A549 (cell line): ENCODE measurements at regions not wholly inside any gene's neighbourhood (a gene's known extent, or its start where the extent isn't known, plus 50 kb on each side); places are given as distances from the start of the nearest gene placed in this dataset.

Source experiments
- ATAC-seq, 2 experiments: fragments of 200-7000 bp in 1 of 2; fragments of >200 bp in 1 of 2; cut with Nextera tagmentation in 1 of 2; cut with Tn5 transposase in 1 of 2; 3 replicates each; pipeline versions ENCODE4 v1.8.0 to v1.9.1; 2018 to 2020; ENCODE audit warnings: mild to moderate bottlenecking in 1 of 2, moderate library complexity in 1 of 2
- CTCF ChIA-PET: fragments of 300-600 bp; sonication (Branson Sonifier 250); formaldehyde crosslinking; extraction: SDS; loops from one replicate; lab custom pipeline; 2021; ENCODE audit warnings: antibody characterized with exemption, inconsistent platforms; lab: Yijun Ruan, JAX
- POLR2A ChIA-PET: fragments of 350-600 bp; formaldehyde crosslinking; extraction: SDS; loops from one replicate; lab custom pipeline; 2021; ENCODE audit warnings: antibody characterized with exemption, inconsistent platforms; lab: Yijun Ruan, JAX
- DNase-seq, 2 experiments: peaks; one replicate each; pipeline versions ENCODE4 v3.0.0 to v3.0.0-alpha.2; 2011 to 2016; ENCODE audit warnings: low read depth in 1 of 2, low spot score in 1 of 2
- FAIRE-seq: peaks from 2 replicates; lab custom pipeline; 2011; peaks lifted over from hg19 to GRCh38; lab: Jason Lieb, UNC
- H3K27ac ChIP-seq, 2 experiments: fragments of >200 bp; sonication (Bioruptor Twin); formaldehyde crosslinking; 3 replicates each; pipeline ENCODE4 v1.5.1; 2016 to 2017
- H3K4me1 ChIP-seq: fragments of >200 bp; sonication (Bioruptor Twin); formaldehyde crosslinking; 3 replicates; pipeline ENCODE4 v1.6.1; 2016
- H3K4me2 ChIP-seq: fragments of >200 bp; sonication (Bioruptor Twin); formaldehyde crosslinking; 3 replicates; pipeline ENCODE4 v1.6.1; 2016
- H3K4me3 ChIP-seq: fragments of >200 bp; sonication (Bioruptor Twin); formaldehyde crosslinking; 3 replicates; pipeline ENCODE4 v1.5.1; 2016
- H3K9me3 ChIP-seq: fragments of >200 bp; sonication (Bioruptor Twin); formaldehyde crosslinking; 3 replicates; pipeline ENCODE4 v1.6.1; 2016
- ATOH8 ChIP-seq: fragments of 250-450 bp; sonication (Bioruptor Pico); IDR thresholded peaks from 2 replicates; pipeline ENCODE4 v1.5.0; 2020; ENCODE audit warnings: low read depth, mild to moderate bottlenecking, moderate library complexity
- CBX2 ChIP-seq: fragments of 200-600 bp; sonication (generic); IDR thresholded peaks from 2 replicates; pipeline ENCODE4 v1.6.1; 2016; ENCODE audit warnings: low read depth, mild to moderate bottlenecking, borderline replicate concordance
- CEBPB ChIP-seq, 2 experiments: fragments of >200 bp in 1 of 2; sonication (Bioruptor Twin) in 1 of 2; formaldehyde crosslinking in 1 of 2; IDR thresholded peaks; 2 replicates each; pipeline ENCODE4 v1.6.1; 2012 to 2016
- CHD2 ChIP-seq: fragments of 150-350 bp; IDR thresholded peaks from 2 replicates; pipeline ENCODE4 v1.6.1; 2014; ENCODE audit warnings: low read length; ENCODE audit not compliant: partially characterized antibody
- CHD4 ChIP-seq: fragments of 200-600 bp; sonication (generic); IDR thresholded peaks from 2 replicates; pipeline ENCODE4 v1.6.1; 2016; ENCODE audit warnings: antibody characterized with exemption, mild to moderate bottlenecking, borderline replicate concordance
- CTCF ChIP-seq: fragments of >200 bp; sonication (Bioruptor Twin); formaldehyde crosslinking; IDR thresholded peaks from 3 replicates; pipeline ENCODE4 v1.5.1; 2016
- EHMT2 ChIP-seq: fragments of 200-600 bp; sonication (generic); IDR thresholded peaks from 2 replicates; pipeline ENCODE4 v1.6.1; 2016; ENCODE audit warnings: antibody characterized with exemption, low read depth, mild to moderate bottlenecking, moderate library complexity
- GATA3 ChIP-seq: IDR thresholded peaks from 2 replicates; pipeline ENCODE4 v1.6.1; 2012; ENCODE audit warnings: borderline replicate concordance
- HDAC2 ChIP-seq: fragments of 200-600 bp; sonication (generic); IDR thresholded peaks from 2 replicates; pipeline ENCODE4 v1.6.1; 2016
- JUN ChIP-seq, 2 experiments: fragments of >200 bp; sonication (Bioruptor Twin); formaldehyde crosslinking; IDR thresholded peaks; 2 replicates in 1 of 2; 3 replicates in 1 of 2; pipeline ENCODE4 v1.6.1; 2016 to 2017
- JUNB ChIP-seq: fragments of >200 bp; sonication (Bioruptor Twin); formaldehyde crosslinking; IDR thresholded peaks from 2 replicates; pipeline ENCODE4 v1.6.1; 2016
- MAZ ChIP-seq: fragments of 150-350 bp; IDR thresholded peaks from 2 replicates; pipeline ENCODE4 v1.6.1; 2014; ENCODE audit warnings: antibody characterized with exemption, low read depth, low read length, borderline replicate concordance
- NFE2L2 ChIP-seq: fragments of 150-350 bp; conservative IDR thresholded peaks from 2 replicates; pipeline ENCODE4 v1.6.1; 2014; ENCODE audit warnings: low read length
- NR3C1 ChIP-seq: fragments of >200 bp; sonication (Bioruptor Twin); formaldehyde crosslinking; IDR thresholded peaks from 3 replicates; pipeline ENCODE4 v1.6.1; 2017
- PBX3 ChIP-seq: IDR thresholded peaks from 2 replicates; pipeline ENCODE4 v1.6.1; 2012
- RAD21 ChIP-seq, 2 experiments: fragments of >200 bp in 1 of 2; sonication (Bioruptor Twin) in 1 of 2; formaldehyde crosslinking in 1 of 2; IDR thresholded peaks in 1 of 2; conservative IDR thresholded peaks in 1 of 2; 2 replicates in 1 of 2; 3 replicates in 1 of 2; pipeline ENCODE4 v1.6.1; 2012 to 2018; ENCODE audit warnings: inconsistent platforms in 1 of 2
- SREBF2 ChIP-seq: fragments of 450-650 bp; IDR thresholded peaks from 2 replicates; pipeline ENCODE4 v1.6.1; 2014; ENCODE audit warnings: mild to moderate bottlenecking, moderate library complexity
- TFCP2L1 ChIP-seq: fragments of 250-450 bp; sonication (Bioruptor Pico); IDR thresholded peaks from 2 replicates; pipeline ENCODE4 v1.5.0; 2021; ENCODE audit warnings: mild to moderate bottlenecking
- USF2 ChIP-seq: fragments of 450-650 bp; IDR thresholded peaks from 2 replicates; pipeline ENCODE4 v1.6.1; 2014; ENCODE audit warnings: antibody characterized with exemption
- ZNF302 ChIP-seq: fragments of 250-450 bp; sonication (Bioruptor Pico); IDR thresholded peaks from 2 replicates; pipeline ENCODE4 v1.9.0; 2021; ENCODE audit warnings: inconsistent platforms, mild to moderate bottlenecking, moderate library complexity
- ZSCAN20 ChIP-seq: fragments of 250-450 bp; sonication (Bioruptor Pico); IDR thresholded peaks from 2 replicates; pipeline ENCODE4 v1.8.0; 2022; ENCODE audit warnings: mild to moderate bottlenecking, moderate library complexity
- WGBS: methylation state at CpG from one replicate; pipeline ENCODE4 v1.1.6; 2017; ENCODE audit errors: missing lambda C conversion rate; 5-methylcytosine and 5-hydroxymethylcytosine counted together

GRCh38 chr17:77606865-77607210, 351.7 kb upstream of the TNRC6C start:
- no peaks in the 10 kb centered on the region for H3K9me3 ChIP-seq
- no peak overlapping the region for H3K4me2 ChIP-seq
- no peak for FAIRE-seq
- 70% methylated on average over 6 of the region's 6 CpGs for WGBS
- POLR2A ChIA-PET = interaction anchor here (0.7 kb wide), 1 partner anchor 9 kb away, joined by 3 read pairs; no protein-coding TSS in a partner anchor
- H3K4me3 ChIP-seq = no peak overlapping the region
- ATAC-seq = no peak
- TF ChIP-seq ZNF302 (CRISPR knock-in tag) (no peak), NR3C1 (no peak), RAD21 (conservative IDR thresholded peaks at IDR 0.05 in 1 of 2, IDR thresholded peaks at IDR 0.05 in 1 of 2) (0 out of 5 replicates have a peak, but pooled peaks of 1 of the 2 experiments have one; percentile 5), EHMT2 (no peak), USF2 (no peak), HDAC2 (no peak), JUN (IDR thresholded peaks at IDR 0.05) (no peak), PBX3 (no peak)
- CTCF ChIA-PET = interaction anchor here (0.6 to 2.1 kb wide), 7 partner anchors 10 to 316 kb away, joined by 3 to 11 read pairs (median 4); no protein-coding TSS in a partner anchor
- no peaks in the 10 kb centered on the region for H3K4me1 ChIP-seq
- no peak overlapping the region for H3K27ac ChIP-seq
- DNase-seq = no peak

- WGBS = 65% methylated on average over 8 of the region's 8 CpGs
- FAIRE-seq = no peak
These were observed 350.9 kb upstream of the TNRC6C start for GRCh38 chr17:77607606-77608005.

More at GRCh38 chr17:77607606-77608005, 350.9 kb upstream of the TNRC6C start:
- Histone ChIP-seq H3K27ac (no peak overlapping the region), H3K9me3 (no peaks in the 10 kb centered on the region), H3K4me3 (no peak overlapping the region), H3K4me2 (no peak overlapping the region), H3K4me1 (no peaks in the 10 kb centered on the region)
- DNase-seq (no peak), ATAC-seq (no peak)
- POLR2A ChIA-PET = interaction anchor here (0.7 kb wide), 1 partner anchor 8 kb away, joined by 3 read pairs; no protein-coding TSS in a partner anchor
- no peak for TF ChIP-seq CBX2
- no peak for TF ChIP-seq CEBPB (IDR thresholded peaks at IDR 0.05)
- TF ChIP-seq CTCF = no peak
- TF ChIP-seq ZSCAN20 (CRISPR knock-in tag) = no peak
- no peak for TF ChIP-seq GATA3
- TF ChIP-seq JUNB = no peak
- TF ChIP-seq RAD21 (conservative IDR thresholded peaks at IDR 0.05 in 1 of 2, IDR thresholded peaks at IDR 0.05 in 1 of 2) = no peak
- TF ChIP-seq ZNF302 (CRISPR knock-in tag) = no peak
- no peak for TF ChIP-seq TFCP2L1
- TF ChIP-seq ATOH8 (CRISPR knock-in tag) = no peak
- no peak for TF ChIP-seq MAZ
- TF ChIP-seq CHD4 = no peak
- TF ChIP-seq CHD2 = no peak
- TF ChIP-seq SREBF2 = no peak
- TF ChIP-seq NFE2L2 = no peak
- CTCF ChIA-PET = interaction anchor here (0.6 to 2.1 kb wide), 6 partner anchors 11 to 248 kb away, joined by 3 to 11 read pairs (median 6); no protein-coding TSS in a partner anchor
